KOPT-K1 (cell line): ENCODE measurements at regions not wholly inside any gene's neighbourhood (a gene's known extent, or its start where the extent isn't known, plus 50 kb on each side); places are given as distances from the start of the nearest gene placed in this dataset.

Source experiments
- H3K27ac ChIP-seq: fragments of 200-600 bp; sonication (generic); 2 replicates; pipeline ENCODE4 v1.5.1; 2016; ENCODE audit warnings: antibody characterized with exemption, mild to moderate bottlenecking, low read depth, low read length; ENCODE audit not compliant: poor library complexity, severe bottlenecking
- H3K36me3 ChIP-seq: fragments of 200-600 bp; sonication (generic); 2 replicates; pipeline ENCODE4 v1.5.1; 2017; ENCODE audit warnings: antibody characterized with exemption, mild to moderate bottlenecking, low read length, moderate library complexity; ENCODE audit not compliant: insufficient read depth
- H3K9me3 ChIP-seq: fragments of 200-600 bp; sonication (generic); 2 replicates; pipeline ENCODE4 v1.5.1; 2017; ENCODE audit warnings: antibody characterized with exemption, low read length, mild to moderate bottlenecking; ENCODE audit not compliant: insufficient read depth, poor library complexity, severe bottlenecking

DNA sequence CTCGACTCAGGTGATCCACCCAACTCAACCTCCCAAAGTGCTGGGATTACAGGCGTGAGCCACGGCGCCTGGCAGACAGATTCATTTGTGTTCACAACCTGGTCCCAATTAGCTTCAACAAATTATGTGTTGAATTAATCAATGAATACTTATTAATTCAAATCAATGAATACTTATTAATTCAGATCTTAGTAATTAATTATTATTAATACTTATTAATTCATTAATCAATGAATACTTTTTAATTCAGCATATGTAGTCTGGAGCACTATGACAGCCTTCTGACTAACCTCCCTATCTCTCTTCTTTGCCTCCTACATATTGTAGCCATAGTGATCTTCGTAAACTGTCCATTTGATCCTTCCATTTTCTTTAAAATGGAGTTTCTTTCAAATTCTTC, 56.7 kb upstream of the RBPJ start:
- H3K36me3 ChIP-seq, result no peaks in the 10 kb centered on the region
- no peaks in the 10 kb centered on the region for H3K9me3 ChIP-seq
- no peak overlapping the region for H3K27ac ChIP-seq

DNA sequence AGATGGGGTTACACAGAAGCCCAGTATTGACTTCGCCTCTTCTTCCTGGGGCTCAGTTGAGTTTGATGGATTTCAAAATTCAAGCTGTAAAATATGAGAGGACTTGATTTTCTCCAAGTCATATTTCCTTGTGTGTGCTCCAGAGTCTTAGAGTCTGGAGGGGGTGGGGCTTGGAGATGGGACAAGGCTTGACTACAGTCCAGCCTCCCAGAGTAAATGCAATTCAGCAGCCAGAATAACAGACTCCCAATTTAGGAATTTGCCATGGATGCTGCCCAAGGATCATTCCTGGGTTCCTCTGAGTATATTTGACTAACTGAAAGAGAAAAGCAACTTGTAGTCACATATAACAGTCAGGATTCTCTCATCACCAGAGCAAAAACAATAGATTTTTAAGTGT, 53.7 kb upstream of the RBPJ start:
- H3K9me3 ChIP-seq, result no peaks in the 10 kb centered on the region
- H3K27ac ChIP-seq, result no peak overlapping the region
- no peaks in the 10 kb centered on the region for H3K36me3 ChIP-seq

DNA sequence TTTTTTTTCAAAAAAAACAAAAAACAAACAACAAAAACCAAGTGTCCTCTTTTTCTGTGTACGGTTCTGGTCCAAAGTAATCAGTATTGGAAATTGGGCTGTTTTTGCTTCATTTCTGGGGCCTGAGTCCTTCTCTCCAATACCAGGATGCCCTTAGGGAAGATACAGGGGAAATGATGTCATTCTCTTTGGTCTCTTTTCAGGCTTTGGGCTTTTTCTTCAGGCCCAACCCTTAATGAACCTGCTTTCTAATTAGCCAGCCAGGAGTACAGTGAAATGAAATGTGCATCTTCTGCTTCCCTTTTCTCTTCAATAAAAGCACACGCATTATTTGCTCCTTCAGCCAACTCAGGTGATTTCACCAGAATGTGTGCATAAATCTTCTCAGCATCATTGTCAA, 52.6 kb upstream of the RBPJ start:
- Histone ChIP-seq H3K36me3 (no peaks in the 10 kb centered on the region), H3K27ac (no peak overlapping the region), H3K9me3 (no peaks in the 10 kb centered on the region)

DNA sequence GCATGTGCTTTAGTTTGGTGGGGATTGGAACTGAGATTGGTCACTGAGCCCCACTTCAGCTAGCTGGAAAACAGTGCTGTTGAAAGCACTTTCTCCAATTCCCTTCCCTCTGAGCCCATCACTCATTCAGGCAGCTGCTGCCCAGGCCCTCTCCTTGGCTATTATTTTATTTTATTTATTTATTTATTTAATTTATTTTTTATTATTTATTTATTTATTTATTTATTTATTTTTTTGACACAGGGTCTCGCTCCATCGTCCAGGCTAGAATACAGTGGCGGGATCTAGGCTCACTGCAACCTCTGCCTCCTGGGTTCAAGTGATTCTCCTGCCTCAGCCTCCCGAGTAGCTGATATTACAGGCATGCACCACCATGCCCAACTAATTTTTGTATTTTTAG, 51.8 kb upstream of the RBPJ start:
- Histone ChIP-seq H3K9me3 (no peaks in the 10 kb centered on the region), H3K27ac (no peak overlapping the region), H3K36me3 (no peaks in the 10 kb centered on the region)
